Spleen (tissue), 11 donors: ENCODE measurements at regions not wholly inside any gene's neighbourhood (a gene's known extent, or its start where the extent isn't known, plus 50 kb on each side); places are given as distances from the start of the nearest gene placed in this dataset.

Source experiments
- DNase-seq: peaks from one replicate; pipeline ENCODE4 v3.0.0-alpha.2; 2020
- H3K27ac ChIP-seq, 8 donors: fragments of 200-600 bp; sonication (generic) in 7 of 8; 1 replicate in 4 of 8; 2 replicates in 4 of 8; pipeline versions ENCODE4 v1.5.0 to v1.8.0; 2016 to 2021; ENCODE audit warnings: inconsistent platforms in 4 of 8, mild to moderate bottlenecking in 4 of 8, moderate library complexity in 1 of 8
- H3K27me3 ChIP-seq, 7 donors: fragments of 200-600 bp; sonication (generic) in 6 of 7; replicated peaks in 1 of 7; 1 replicate in 4 of 7; 2 replicates in 3 of 7; pipeline versions ENCODE4 v1.5.0 to v1.8.0; 2016 to 2021; ENCODE audit warnings: inconsistent platforms in 3 of 7, mild to moderate bottlenecking in 1 of 7
- H3K36me3 ChIP-seq, 6 donors: fragments of 200-600 bp; sonication (generic) in 5 of 6; 1 replicate in 4 of 6; 2 replicates in 2 of 6; pipeline versions ENCODE4 v1.5.0 to v1.8.0; 2016 to 2021; ENCODE audit warnings: inconsistent platforms in 2 of 6
- H3K4me1 ChIP-seq, 6 donors: fragments of 200-600 bp; sonication (generic) in 5 of 6; 1 replicate in 3 of 6; 2 replicates in 3 of 6; pipeline versions ENCODE4 v1.5.0 to v1.8.0; 2016 to 2021; ENCODE audit warnings: inconsistent platforms in 3 of 6
- H3K4me3 ChIP-seq, 8 donors: fragments of 200-600 bp; sonication (generic) in 7 of 8; 1 replicate in 4 of 8; 2 replicates in 4 of 8; pipeline versions ENCODE4 v1.5.0 to v1.8.0; 2016 to 2021; ENCODE audit warnings: inconsistent platforms in 4 of 8, mild to moderate bottlenecking in 4 of 8, moderate library complexity in 2 of 8
- H3K9me3 ChIP-seq, 8 donors: fragments of 200-600 bp; sonication (generic) in 7 of 8; 1 replicate in 4 of 8; 2 replicates in 4 of 8; pipeline versions ENCODE4 v1.5.0 to v1.8.0; 2016 to 2021; ENCODE audit warnings: inconsistent platforms in 4 of 8
- POLR2A ChIP-seq, 3 donors: fragments of 450-650 bp; IDR thresholded peaks; one replicate each; pipeline ENCODE4 v1.5.1; 2017; ENCODE audit warnings: antibody characterized with exemption in 3 of 3, mild to moderate bottlenecking in 1 of 3
- POLR2AphosphoS5 ChIP-seq, 3 donors: sonication (generic); formaldehyde crosslinking; IDR thresholded peaks; one replicate each; pipeline ENCODE4 v1.5.1; 2017; ENCODE audit warnings: antibody characterized with exemption in 3 of 3
- WGBS, 5 donors: extraction: QIAGEN DNeasy Blood & Tissue Kit in 3 of 5; methylation state at CpG; one replicate each; pipeline versions ENCODE4 v1.1.5 to v1.1.7; 2013 to 2018; 5-methylcytosine and 5-hydroxymethylcytosine counted together
- intact Hi-C: fragments of 100-400 bp; cut with DNase I; formaldehyde crosslinking; loops from one replicate; pipeline ENCODE4 v1.15.0; 2023; ENCODE audit warnings: low total_unique reads
- TF ChIP-seq, protein P1 (sequence below), 11 experiments: fragments of 200-600 bp in 7 of 11; fragments of 450-650 bp in 4 of 11; sonication (generic) in 4 of 11; IDR thresholded peaks in 8 of 11; conservative IDR thresholded peaks in 3 of 11; 1 replicate in 7 of 11; 2 replicates in 4 of 11; pipeline versions ENCODE4 v1.4.0 to v1.8.0; 2016 to 2021; ENCODE audit warnings: antibody characterized with exemption in 11 of 11, inconsistent platforms in 4 of 11, mild to moderate bottlenecking in 1 of 11
- donor health status: healthy with polysubstance abuse.
- donor health status: DM: no; HTN: no; CAD: no; lungs with moderate emphysema.
- donor health status: DM: no; HTN: no; CAD: no.
- donor health status: Bipolar disorder and iron deficiency.
- donor health status: healthy.
- donor health status: DM: no; HTN: no; CAD: no.
- donor health status: DM: yes; HTN: yes; CAD: no.

DNA sequence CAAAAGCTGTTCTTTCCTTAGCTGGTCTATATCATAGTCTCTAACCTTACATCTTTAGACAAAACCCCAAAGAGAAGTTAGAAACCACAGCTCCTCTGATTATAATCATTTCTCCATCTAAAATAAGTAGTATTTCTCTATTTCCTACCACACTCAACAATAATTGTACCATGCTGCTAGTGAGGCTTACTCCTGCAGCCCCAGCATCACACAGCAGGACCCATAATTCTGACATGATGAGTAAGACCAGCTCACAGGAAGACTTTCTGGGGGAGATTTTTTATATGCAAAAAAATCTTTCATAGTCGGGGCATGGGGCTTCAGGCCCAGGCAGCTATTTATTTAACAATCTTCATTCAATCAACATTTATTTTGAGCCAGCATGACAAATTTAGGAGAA is 441.6 kb downstream of the DYNC2H1 start:
- 78 to 88% (median 84%) methylated on average over 1 of the region's 1 CpG for WGBS, 5 donors
- Histone ChIP-seq H3K9me3 (no peaks in the 10 kb centered on the region), H3K36me3 (no peaks in the 10 kb centered on the region), H3K4me3 (no peak overlapping the region), H3K27me3 (no peaks in the 10 kb centered on the region), H3K4me1 (no peaks in the 10 kb centered on the region), H3K27ac (no peak overlapping the region)
- DNase-seq, result no peak
- TF ChIP-seq POLR2AphosphoS5 (IDR thresholded peaks at IDR 0.05), result no peak
- TF ChIP-seq, protein P1, sequence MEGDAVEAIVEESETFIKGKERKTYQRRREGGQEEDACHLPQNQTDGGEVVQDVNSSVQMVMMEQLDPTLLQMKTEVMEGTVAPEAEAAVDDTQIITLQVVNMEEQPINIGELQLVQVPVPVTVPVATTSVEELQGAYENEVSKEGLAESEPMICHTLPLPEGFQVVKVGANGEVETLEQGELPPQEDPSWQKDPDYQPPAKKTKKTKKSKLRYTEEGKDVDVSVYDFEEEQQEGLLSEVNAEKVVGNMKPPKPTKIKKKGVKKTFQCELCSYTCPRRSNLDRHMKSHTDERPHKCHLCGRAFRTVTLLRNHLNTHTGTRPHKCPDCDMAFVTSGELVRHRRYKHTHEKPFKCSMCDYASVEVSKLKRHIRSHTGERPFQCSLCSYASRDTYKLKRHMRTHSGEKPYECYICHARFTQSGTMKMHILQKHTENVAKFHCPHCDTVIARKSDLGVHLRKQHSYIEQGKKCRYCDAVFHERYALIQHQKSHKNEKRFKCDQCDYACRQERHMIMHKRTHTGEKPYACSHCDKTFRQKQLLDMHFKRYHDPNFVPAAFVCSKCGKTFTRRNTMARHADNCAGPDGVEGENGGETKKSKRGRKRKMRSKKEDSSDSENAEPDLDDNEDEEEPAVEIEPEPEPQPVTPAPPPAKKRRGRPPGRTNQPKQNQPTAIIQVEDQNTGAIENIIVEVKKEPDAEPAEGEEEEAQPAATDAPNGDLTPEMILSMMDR (IDR thresholded peaks at IDR 0.05 in 8 of 11, conservative IDR thresholded peaks at IDR 0.05 in 3 of 11), result no peak
- no peak for TF ChIP-seq POLR2A (IDR thresholded peaks at IDR 0.05)
- intact Hi-C loops, result no loop called here

GRCh38 chr11:103552086-103552485 is 442.9 kb downstream of the DYNC2H1 start:
- no peak overlapping the region for H3K27ac ChIP-seq
- TF ChIP-seq POLR2A (IDR thresholded peaks at IDR 0.05), result no peak
- TF ChIP-seq POLR2AphosphoS5 (IDR thresholded peaks at IDR 0.05), result no peak
- TF ChIP-seq, protein P1 (IDR thresholded peaks at IDR 0.05 in 8 of 11, conservative IDR thresholded peaks at IDR 0.05 in 3 of 11), result no peak
- WGBS, 5 donors, result 65 to 82% (median 73%) methylated on average over 5 of the region's 5 CpGs
- H3K9me3 ChIP-seq, result no peaks in the 10 kb centered on the region
- no peaks in the 10 kb centered on the region for H3K27me3 ChIP-seq
- H3K4me3 ChIP-seq, result no peak overlapping the region
- no peaks in the 10 kb centered on the region for H3K36me3 ChIP-seq
- intact Hi-C loops, result no loop called here
- no peak for DNase-seq
- no peaks in the 10 kb centered on the region for H3K4me1 ChIP-seq

GRCh38 chr11:103556171-103556570 is 446.9 kb downstream of the DYNC2H1 start:
- no peaks in the 10 kb centered on the region for H3K9me3 ChIP-seq
- no peaks in the 10 kb centered on the region for H3K4me1 ChIP-seq
- intact Hi-C loops, result no loop called here
- no peaks in the 10 kb centered on the region for H3K36me3 ChIP-seq
- TF ChIP-seq POLR2A (IDR thresholded peaks at IDR 0.05) (no peak), POLR2AphosphoS5 (IDR thresholded peaks at IDR 0.05) (no peak)
- TF ChIP-seq, protein P1 (IDR thresholded peaks at IDR 0.05 in 8 of 11, conservative IDR thresholded peaks at IDR 0.05 in 3 of 11), result no peak
- no peak overlapping the region for H3K4me3 ChIP-seq
- DNase-seq, result no peak
- 74 to 82% (median 80%) methylated on average over 3 of the region's 3 CpGs for WGBS, 5 donors
- no peak overlapping the region for H3K27ac ChIP-seq
- no peaks in the 10 kb centered on the region for H3K27me3 ChIP-seq

DNA sequence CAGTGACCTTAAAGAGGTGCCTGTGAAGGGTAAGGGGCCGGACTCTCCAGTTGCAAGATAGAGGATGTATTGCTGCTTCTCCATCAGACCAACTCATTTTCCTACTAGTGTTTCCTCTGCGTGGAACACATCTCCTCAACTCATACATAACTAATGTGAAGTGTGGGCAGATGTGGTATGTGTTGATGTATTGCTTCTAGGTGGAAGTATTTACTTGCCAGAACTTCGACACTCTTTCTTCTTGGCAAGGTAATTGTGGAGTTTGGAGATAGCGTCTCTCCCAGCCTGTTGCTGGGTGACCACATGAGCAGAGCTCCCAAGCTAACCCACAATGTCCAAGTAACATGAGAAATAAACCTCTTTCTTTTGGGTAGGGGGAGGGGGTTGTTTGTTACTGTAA is 456.9 kb downstream of the DYNC2H1 start:
- H3K9me3 ChIP-seq, result peaks cover 0 to 12% (median 4%) of the 10 kb centered on the region in 8 donors
- H3K27me3 ChIP-seq, result no peaks in the 10 kb centered on the region
- no peaks in the 10 kb centered on the region for H3K36me3 ChIP-seq
- 65 to 75% (median 71%) methylated on average over 4 of the region's 4 CpGs for WGBS, 5 donors
- no peaks in the 10 kb centered on the region for H3K4me1 ChIP-seq
- TF ChIP-seq, protein P1 (IDR thresholded peaks at IDR 0.05 in 8 of 11, conservative IDR thresholded peaks at IDR 0.05 in 3 of 11), result no peak
- TF ChIP-seq POLR2AphosphoS5 (IDR thresholded peaks at IDR 0.05) (no peak), POLR2A (IDR thresholded peaks at IDR 0.05) (no peak)
- no peak overlapping the region for H3K4me3 ChIP-seq
- DNase-seq, result no peak
- intact Hi-C loops, result no loop called here
- H3K27ac ChIP-seq, result no peak overlapping the region
